GM18502 (cell line): ENCODE measurements at regions not wholly inside any gene's neighbourhood (a gene's known extent, or its start where the extent isn't known, plus 50 kb on each side); places are given as distances from the start of the nearest gene placed in this dataset.

Source experiments
- ATAC-seq: cut with Tn5 transposase; IDR thresholded peaks from one replicate; pipeline ENCODE4 v1.9.1; 2021; ENCODE audit warnings: mild to moderate bottlenecking; ENCODE audit not compliant: unreplicated experiment, poor library complexity

DNA sequence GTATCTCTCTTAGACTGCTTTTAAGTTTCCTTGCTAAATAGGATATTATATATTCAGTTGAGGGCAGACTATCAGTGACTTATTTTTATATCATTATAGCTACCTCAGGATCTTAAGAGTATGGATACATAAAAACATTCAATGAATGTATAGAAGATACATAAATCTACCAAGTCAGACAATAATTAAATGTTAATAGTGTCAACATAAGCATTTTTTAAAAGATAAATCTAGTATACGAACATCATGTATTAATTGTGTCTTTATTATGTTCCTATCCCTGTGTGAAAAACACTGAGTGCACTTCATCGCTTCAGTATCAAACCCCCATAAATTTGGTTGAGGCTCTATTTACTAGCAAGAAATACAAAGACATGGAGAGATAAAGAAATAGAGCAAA is 242.8 kb downstream of the CRPPA start:
- no peak for ATAC-seq

DNA sequence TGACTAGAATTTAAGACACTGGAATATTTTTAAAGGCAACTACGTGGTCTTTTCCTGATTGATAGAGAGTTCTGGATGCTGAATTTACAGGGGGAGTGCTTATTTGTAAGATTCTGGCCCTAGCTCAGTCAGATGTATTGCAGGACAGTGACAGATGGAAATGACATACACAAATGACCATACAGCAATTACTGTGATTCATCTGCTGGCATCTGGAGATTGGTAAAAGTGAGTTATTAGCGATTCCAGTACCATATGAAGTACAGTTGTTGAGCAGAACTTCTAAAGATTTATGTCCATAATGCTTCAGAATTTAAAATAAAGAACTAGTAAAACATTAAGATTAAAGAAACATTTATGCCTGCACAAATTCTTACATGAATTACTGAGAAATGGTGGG is 243.2 kb downstream of the CRPPA start:
- ATAC-seq, result no peak

DNA sequence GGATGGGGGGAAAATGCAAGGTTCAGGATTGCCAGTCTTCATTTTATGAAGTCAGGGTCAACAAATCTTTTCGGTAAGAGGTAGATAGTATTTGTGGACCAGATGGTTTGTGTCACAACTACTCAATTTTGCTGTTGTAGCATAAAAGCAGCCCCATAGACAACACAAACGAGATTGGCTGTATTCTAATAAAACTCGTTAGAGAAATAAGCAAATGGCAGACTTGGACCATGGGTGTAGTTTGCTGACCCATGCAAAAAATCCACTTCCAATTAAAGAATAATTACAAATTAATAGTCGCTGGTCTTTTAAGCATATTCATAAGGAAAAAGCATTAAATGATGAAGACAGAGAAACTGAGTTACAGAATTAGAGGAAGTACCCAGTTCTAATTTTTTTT is 247.1 kb downstream of the CRPPA start:
- no peak for ATAC-seq

DNA sequence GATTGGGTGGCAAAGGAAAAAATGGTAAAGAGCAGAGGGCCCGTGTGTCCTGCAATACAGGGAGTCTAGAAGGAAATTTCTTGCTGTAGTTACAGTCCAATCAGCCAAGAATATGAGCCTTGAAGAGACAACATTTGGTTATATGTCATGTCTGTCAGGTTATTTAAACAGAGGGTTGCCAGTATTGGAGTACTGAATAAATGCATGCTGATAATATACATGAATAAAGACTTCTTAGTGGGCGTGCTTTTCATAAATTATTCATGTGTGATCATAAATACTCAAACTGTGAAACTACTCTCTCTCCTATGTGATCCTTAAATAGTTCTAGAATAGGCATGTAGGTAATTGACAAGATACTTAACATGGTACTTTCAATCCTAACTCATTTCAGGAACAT is 249.0 kb downstream of the CRPPA start:
- no peak for ATAC-seq

DNA sequence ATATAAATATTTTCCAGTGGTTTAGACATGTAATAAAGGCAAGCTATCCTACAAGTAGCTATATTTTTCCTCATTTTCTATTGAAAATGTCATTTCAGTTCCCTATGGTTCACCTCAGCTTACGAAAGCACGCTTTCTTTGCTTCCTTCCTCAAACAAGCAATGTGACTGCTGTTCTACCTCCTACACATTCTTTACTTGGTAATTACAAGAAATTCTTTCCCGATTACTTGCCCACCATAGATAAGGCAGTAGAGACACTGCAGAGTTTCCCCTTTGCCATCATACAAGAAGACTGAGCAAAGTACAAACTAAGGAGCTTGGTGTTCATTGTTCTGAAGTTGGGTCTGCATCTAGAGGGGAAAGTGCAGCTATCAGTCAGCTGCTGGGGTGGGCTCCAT is 249.4 kb downstream of the CRPPA start:
- no peak for ATAC-seq

DNA sequence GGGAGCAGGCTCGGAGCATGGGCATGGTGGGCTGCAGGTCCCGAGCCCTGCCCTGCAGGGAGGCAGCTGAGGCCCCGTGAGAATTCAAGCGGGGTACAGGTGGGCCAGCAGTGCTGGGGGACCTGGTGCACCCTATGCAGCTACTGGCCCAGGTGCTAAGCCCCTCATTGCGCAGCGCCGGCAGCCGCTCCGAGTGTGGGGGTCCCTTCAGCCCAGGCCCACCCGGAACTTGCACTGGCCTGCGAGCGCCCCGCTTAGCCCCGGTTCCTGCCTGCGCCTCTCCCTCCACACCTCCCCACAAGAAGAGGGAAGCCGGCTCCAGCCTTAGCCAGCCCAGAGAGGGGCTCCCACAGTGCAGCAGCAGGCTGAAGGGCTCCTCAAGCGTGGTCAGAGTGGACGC is 250.7 kb downstream of the CRPPA start:
- no peak for ATAC-seq

DNA sequence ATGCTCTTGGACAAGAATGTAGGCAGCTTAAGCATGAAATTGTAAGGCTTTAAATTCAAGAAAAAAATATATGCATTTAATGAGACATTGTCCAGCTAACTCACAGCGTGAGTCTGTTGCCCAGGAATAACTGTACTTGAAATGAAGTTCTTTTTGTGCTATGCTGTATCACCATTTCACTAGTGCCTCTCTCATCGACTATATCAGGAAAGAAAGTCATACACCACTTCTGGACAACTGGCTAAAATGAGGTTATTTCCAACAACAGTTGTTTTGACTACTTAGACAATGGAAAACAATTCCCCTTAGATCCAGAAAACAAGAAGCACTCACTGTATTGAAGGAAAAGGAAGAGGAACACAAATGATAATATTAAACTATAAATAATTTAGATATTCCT is 251.8 kb downstream of the CRPPA start:
- ATAC-seq, result no peak

DNA sequence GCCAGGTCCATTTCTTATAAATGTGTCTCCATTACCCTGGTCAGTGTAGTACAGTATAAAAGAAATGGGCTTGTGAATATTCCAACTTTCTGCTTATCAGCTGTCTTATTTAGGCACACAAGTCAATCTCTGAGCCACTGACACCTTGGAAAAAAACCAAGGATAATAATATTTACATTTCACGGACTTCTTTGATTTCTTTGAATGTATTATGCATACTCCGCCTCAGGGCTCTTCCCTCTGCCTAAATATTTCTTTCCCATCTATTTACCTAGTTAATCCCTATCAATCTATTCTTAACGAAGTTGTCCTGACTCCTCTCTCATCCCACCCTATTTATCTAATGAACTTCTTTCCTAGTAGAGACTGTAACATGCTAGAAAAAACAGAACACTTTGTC is 253.8 kb downstream of the CRPPA start:
- ATAC-seq, result no peak

DNA sequence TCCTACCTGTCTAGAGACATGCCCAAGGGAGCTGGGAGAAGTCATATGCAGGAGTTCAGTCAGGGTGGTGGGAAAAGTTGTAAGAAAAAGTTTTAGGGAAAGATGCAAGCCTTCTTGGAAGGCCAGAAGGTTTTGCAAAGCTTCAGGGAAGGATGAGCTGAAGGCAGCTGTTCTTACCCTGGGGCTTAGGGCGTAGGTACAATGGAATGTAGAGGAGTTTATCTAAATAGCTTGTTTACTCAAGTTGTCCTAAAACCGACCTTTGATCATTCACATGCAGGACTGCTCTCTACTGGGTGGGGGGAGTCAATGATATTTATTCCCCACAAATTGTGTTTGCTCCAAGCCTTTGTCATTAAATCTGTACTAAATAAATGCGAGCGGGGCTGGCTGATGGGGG is 277.0 kb downstream of the CRPPA start:
- no peak for ATAC-seq

DNA sequence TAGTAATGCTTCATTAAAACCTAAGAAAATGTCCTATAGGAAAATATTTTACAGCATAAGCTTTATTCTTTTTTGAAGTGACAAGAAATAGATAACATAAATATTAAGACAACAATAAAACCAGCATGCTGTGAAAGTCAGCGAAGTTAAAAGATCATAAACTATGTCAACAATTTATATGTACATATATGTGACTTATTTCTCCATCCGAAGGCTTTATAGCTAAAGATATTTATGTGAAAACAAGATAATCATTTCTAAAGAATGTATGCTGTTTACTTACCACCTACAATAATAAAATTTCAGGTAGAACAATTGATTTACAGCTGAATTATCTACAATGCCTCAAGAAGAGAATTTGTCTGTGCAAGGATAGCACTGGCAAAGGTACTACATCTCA is 283.4 kb downstream of the CRPPA start:
- ATAC-seq, result no peak

DNA sequence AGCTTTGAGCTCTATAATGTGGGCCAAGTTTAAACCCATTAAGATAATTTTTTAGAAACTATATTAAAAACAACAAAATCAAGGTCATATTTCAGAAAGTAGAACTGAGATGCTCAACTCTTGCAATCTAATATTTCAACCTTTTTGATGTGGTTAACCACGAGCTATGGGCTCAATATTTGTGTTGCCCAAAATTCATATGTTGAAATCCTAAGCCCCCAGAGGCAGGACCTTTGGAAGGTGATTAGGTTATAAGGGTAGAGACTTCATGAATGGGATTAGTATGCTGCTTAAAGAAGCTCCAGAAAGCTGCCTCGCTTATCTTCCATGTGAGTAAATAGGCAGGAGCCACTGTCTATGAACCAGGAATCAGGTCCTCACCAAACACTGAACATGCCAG is 284.4 kb downstream of the CRPPA start:
- ATAC-seq, result no peak

DNA sequence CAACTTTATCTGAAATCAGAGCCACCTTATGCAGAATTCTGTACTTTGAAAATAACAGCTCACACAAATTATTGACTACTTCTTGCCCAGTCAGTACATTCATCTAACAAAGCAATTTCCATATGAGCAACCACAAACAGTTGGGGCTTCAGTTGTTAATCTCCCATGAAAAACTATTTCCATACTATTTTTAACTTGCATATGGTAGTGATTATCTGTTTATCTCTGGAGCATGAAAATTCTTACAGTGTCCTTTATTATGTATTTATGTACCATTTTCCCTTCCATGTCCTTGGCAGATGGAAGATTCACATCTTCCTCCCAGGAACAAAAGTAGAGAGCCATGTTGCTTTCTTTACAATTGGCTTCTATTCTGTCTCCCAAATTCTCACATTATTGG is 285.7 kb downstream of the CRPPA start:
- no peak for ATAC-seq

DNA sequence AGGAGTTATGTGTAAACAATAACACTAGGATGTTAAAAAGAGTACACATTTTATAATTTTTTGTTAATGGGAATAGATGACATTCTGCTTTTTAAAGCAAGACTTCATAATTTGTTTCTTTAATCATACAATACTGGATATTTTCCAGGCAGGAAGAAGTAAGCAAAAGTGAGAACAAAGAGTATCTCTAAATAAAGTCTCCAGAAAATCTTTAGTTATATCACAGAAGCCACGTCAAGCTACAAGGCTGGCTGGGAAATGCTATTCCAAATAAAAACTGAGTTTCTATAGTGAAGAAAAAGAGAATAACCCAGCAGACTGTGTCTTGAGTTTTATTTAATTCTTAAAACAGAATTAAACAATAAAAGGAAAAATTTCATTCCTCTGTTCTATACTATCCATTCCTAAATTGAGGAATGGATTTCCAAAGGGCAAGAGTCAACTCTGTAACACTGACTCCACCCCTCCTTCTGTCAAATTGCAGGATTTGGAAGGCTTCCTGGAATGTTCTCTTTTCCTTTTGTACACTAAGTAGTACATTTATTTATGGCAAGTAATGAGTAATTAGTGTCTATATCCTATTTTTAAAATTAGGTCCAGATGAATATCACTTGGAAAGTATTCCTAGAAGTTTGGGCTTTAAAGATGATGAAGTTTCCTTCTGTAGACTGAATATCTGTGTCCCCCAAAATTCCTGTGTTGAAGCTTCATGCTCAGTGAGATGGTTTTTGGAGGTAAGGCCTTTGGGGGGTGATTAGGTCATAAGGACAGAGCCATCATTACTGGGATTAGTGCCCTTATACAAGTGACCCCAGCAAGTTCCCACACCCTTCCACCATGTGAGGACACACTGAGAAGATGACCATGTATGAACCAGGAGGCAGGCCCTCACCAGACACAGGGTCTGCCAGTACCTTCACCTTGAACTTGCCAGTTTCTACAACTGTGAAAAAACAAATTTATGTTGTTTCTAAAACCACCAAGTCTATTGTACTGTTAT is 290.9 kb downstream of the CRPPA start:
- no peak for ATAC-seq

DNA sequence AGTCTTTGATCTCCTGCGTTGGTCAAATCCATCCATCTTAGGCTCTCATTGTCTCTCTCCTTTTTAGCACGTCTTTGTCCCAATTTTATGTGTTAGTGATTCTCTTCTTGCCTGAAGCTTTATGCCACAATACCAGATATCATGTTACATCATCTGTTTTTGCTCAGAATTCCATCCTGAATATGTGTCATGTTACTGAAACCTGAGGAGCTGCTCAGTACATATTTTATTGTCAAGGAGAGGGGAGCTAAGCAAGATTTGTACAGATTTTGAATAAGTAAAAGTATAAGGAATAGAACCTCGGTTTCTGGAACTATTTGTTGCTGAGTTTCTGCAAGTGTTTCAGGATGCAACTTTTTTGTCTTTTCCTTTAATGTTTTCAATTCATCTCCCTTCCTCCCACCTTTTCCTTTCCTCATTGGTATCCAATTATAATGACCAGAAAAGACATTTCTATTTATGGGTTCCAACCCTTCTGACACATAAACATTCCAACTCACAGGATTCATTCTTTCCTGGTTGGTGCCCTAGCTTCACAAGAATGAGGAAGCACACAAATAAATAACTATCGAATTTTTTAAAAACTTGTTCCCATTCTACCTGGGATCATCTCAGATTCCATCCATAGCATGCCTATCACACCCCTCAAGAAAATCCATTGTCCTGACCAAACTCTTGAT is 291.8 kb downstream of the CRPPA start:
- ATAC-seq, result no peak

DNA sequence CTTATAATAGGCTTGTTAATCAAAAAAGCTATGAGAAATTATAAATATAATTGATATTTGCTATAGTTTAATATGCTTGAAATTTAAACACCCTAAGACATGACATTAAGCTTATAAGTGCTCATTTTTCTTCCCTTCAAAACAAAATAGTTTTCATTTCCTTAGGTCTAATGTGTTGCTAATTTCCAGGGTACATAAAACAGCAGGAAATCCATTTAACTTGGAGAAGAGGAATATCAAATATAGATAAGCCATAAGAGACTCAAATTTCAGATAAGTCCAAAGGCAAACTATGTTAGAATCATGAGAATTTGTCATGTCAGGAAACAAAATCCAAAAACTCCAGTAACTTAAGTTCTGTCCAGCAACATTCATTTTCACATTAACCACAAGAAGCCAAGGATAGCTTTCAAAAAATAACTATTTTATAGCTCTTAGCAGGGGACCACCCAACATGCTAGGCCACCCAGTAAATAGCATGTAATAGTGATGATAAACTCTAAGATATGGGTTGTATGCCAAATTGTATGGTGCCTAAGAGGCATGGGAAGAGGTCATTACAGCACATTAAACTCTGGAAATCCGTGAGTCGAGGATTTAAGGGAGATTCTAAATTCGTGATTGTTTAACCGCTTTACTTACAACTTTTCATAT is 298.1 kb downstream of the CRPPA start:
- ATAC-seq, result no peak

DNA sequence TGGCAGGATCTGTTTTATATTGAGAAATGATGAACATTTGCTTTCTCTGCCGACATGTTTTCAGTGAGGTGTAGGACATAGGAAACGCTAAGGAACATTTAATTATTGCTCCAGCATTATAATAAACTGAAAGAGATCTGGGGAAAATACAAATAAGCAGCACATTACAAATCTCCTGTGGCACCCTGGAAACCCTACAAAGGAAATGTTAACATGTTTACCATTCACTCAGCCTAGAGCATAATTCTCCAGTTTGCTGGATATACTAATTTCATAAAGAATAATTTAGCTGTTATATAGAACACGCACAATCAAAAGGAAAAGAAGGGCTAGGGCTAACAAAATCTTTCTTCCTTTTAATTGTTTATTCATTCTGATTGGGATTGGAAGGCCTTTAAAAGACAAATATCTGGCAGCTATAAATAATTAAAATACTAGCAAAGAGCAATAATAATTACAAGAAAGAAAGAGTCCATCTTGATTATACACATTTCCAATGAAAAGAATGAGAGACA is 299.4 kb downstream of the CRPPA start:
- no peak for ATAC-seq

DNA sequence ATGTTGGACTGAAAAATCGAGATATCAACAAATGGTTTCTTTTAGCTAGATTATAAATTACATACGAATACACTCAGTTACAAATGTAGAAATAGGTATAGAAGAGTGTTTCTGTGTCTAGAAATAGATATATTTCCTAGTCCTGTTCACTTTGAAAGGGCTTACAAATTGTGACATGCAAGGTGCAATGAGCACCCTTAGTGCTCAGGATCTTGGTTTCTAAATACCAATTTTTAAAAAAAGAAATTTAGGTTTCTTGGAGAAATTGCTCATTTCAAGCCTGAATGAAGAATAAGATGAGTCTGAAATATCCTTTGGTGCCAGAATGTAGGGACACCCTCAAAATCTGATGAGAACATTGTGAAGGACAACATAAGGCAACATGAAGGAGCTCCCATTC is 306.0 kb downstream of the CRPPA start:
- ATAC-seq, result no peak

DNA sequence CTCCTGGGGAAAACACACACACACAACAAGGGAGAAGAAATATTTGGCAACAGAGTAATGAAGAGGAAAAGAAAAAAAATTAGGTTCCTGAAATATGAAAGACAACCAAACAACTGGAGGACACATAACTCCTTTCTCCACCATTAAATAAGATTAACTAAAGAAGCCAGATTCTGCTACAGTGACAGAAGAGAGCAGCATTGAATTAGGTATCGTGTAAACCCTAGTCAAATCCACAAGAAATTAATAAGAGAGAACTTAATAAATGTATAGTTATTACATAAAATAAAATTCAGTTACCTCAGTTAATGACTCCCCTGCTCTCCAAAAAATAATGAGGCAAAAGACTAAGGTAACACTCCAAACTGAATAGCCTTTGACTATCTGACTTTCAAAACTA is 306.7 kb downstream of the CRPPA start:
- no peak for ATAC-seq

DNA sequence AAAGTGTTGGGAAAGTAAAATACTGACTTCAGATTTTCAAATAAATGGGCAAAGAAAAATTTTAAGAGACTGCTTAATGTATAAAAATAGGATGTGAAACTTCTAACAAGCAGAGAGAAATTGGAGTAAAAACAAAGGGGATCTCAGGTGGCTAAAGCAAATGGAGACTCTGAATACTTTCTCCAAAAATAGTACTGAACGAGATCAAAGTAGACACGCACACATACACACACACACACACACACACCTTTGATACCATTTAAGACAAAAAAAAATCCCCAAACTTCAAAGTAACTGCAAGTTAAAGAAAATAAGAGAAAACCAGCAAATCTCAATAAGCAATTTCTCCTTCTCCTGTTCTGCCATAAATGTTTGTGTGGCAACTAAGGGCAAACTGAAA is 307.3 kb downstream of the CRPPA start:
- no peak for ATAC-seq

DNA sequence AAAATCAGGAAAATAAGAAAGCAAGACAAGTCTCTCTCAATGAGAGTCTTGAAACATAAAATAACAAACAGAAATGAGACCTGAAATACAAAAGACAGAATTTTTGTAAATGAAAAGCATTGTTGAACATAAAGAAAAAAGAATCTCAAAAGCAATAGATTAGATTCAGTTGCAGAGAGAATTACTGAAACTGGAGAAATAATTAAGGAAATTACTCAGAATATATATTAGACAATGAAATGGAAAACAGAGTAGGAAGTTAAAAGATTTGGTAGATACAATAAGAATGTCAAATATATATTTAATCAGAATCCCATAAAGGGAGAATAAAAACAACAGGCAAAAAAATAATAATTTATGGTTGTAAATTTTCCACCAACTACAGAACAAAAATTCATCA is 308.3 kb downstream of the CRPPA start:
- no peak for ATAC-seq

DNA sequence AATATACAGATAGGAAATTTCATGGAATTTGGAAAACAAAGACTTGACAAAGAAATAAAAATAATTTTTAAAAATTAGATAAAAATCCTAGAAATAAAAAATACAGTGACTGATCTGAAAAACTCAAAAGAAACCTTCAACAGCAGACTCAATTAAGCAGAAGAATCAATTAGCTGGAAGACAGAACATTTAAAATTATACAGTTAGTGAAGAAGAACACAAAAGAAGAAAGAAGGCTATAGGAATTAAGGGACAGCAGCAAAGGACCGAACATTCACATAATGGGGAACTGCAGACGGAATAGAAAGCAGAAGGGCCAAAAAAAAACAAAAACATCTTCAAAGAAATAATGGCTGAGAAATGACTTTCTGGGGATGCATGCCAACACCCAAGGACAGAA is 314.5 kb downstream of the CRPPA start:
- no peak for ATAC-seq
